ENCODE measurements at regions not wholly inside any gene's neighbourhood (a gene's known extent, or its start where the extent isn't known, plus 50 kb on each side); places are given as distances from the start of the nearest gene placed in this dataset.

DNA sequence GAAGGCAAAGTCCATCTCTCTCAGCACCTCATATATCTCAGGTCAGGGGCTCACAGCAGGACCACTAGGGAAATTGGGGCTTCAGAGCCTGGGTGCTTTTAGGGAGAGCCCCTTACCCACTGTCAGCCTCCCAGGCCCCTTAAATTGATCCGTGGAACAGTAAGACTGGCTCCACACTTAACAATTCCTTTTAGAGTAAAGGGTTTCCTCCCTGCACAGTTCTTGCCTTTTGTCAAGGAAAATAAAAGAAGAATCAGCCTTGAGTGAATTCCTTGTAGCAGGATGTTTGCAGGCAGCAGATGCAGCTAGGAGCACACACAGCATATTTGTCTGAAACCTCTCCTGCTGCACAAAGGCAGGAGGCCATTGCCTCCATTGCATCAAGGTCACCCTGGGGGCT is 184.9 kb downstream of the SEC16B start:
- Histone ChIP-seq H3K36me3 (ENCODE audit: control insufficient read depth in 1 of 2, insufficient read depth in 2 of 2, low read length in 1 of 2) (no peaks in the 10 kb centered on the region), H3K9me3 (ENCODE audit: control insufficient read depth, low read length) (no peaks in the 10 kb centered on the region), H3K27me3 (ENCODE audit: control insufficient read depth in 1 of 2, insufficient read depth in 2 of 2, low read length in 1 of 2) (no peaks in the 10 kb centered on the region), H3K4me3 (ENCODE audit: low read length in 2 of 2) (no peak overlapping the region), H3K27ac (ENCODE audit: low read depth in 1 of 2, low read length in 2 of 2) (no peak overlapping the region), H3K4me1 (ENCODE audit: control insufficient read depth in 1 of 2, insufficient read depth in 2 of 2, low read length in 2 of 2) (no peaks in the 10 kb centered on the region)
- intact Hi-C loops (cut with DNase I) = loop anchor here (5.0 to 10.0 kb wide), 2 partner anchors 890 to 893 kb away; no protein-coding TSS in a partner anchor
- DNase-seq (no peak), ATAC-seq (ENCODE audit: low FRiP score) (no peak)
- WGBS, 2 donors = 57 to 64% methylated on average over 1 of the region's 1 CpG

DNA sequence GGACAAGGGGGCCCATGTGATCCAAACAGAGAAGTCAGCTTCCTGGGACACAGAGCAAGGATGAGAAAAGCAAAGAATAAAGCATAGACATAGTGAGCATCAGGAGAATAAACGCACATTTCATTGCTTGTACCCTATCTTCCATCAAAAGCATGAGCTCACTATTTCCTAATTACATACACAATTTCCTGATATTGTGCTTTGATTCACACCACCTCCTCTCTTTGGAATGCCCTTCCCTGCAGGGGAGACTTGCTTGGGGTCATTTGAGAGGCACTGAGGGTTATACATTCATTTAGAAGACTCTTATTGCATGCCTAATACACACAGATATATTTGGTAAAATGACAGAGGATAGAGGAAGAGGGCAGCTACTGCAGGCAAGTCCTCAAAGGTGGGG is 185.4 kb downstream of the SEC16B start:
- H3K9me3 ChIP-seq (ENCODE audit: control insufficient read depth, low read length) = no peaks in the 10 kb centered on the region
- ATAC-seq (ENCODE audit: low FRiP score) = no peak

DNA sequence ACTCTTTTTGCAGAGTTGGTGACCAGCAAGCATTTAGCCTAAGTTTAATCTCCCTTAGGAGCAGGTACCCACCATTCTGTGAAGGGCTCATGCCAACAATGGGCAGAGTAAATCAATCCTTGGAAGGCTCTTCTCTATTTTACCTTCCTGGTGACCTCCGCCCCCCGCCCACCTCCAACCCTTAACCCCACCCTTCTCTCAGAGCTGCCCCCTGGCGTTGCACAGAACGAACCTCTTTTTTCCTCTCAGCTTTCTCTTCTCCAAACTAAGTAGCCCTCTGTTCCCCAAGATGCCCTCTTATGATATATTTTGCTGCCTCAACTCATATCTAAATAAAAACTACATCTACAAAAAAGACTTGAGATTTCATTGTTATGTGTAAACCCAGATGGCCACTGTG is 186.8 kb downstream of the SEC16B start:
- Histone ChIP-seq H3K27me3 (ENCODE audit: control insufficient read depth in 1 of 2, insufficient read depth in 2 of 2, low read length in 1 of 2) (no peaks in the 10 kb centered on the region), H3K27ac (ENCODE audit: low read depth in 1 of 2, low read length in 2 of 2) (no peak overlapping the region), H3K36me3 (ENCODE audit: control insufficient read depth in 1 of 2, insufficient read depth in 2 of 2, low read length in 1 of 2) (no peaks in the 10 kb centered on the region), H3K4me1 (ENCODE audit: control insufficient read depth in 1 of 2, insufficient read depth in 2 of 2, low read length in 2 of 2) (no peaks in the 10 kb centered on the region), H3K9me3 (ENCODE audit: control insufficient read depth, low read length) (no peaks in the 10 kb centered on the region), H3K4me3 (ENCODE audit: low read length in 2 of 2) (no peak overlapping the region)
- WGBS, 2 donors = 63 to 64% methylated on average over 4 of the region's 4 CpGs
- intact Hi-C loops (cut with DNase I) = loop anchor here (5.0 to 10.0 kb wide), 2 partner anchors 888 to 891 kb away; no protein-coding TSS in a partner anchor
- ATAC-seq (ENCODE audit: low FRiP score) = no peak
- no peak for DNase-seq

More for the DNA sequence above, 185.4 kb downstream of the SEC16B start:
- no peaks in the 10 kb centered on the region for H3K27me3 ChIP-seq (ENCODE audit: control insufficient read depth in 1 of 2, insufficient read depth in 2 of 2, low read length in 1 of 2)
- no peaks in the 10 kb centered on the region for H3K36me3 ChIP-seq (ENCODE audit: control insufficient read depth in 1 of 2, insufficient read depth in 2 of 2, low read length in 1 of 2)
- H3K27ac ChIP-seq (ENCODE audit: low read depth in 1 of 2, low read length in 2 of 2) = no peak overlapping the region
- no peak overlapping the region for H3K4me3 ChIP-seq (ENCODE audit: low read length in 2 of 2)
- no peaks in the 10 kb centered on the region for H3K4me1 ChIP-seq (ENCODE audit: control insufficient read depth in 1 of 2, insufficient read depth in 2 of 2, low read length in 2 of 2)
- intact Hi-C loops (cut with DNase I) = loop anchor here (5.0 to 10.0 kb wide), 2 partner anchors 890 to 892 kb away; no protein-coding TSS in a partner anchor
- WGBS, 2 donors = 89 to 92% methylated on average over 1 of the region's 1 CpG
- no peak for DNase-seq

DNA sequence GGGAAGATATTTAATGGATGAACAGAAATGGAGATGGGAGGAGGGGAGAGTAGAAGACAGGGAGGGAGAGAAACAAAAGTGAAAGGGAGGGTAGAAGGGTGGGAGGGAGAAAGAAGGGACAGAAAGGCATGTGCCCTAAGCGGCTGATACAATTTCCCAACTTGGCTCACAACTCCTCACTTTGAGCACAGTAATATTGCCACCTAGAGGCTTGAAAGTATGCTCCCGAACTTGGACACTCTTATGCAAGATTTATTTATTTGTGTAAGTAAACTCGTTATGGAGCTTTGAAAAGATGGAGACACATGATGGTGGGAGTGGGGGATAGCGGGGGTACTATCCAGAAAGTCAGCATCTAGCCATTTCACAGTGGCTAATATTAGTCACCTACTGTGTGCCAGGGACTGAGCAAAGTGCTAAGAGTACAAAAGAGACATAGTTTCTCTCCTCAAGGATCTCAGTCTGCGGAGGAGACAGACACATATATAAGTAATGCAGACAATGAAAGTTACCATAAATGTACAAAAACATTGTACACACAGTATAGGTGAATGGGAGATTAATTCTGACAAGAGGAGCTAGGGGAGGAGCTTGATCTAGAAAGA is 189.7 kb downstream of the SEC16B start:
- Histone ChIP-seq H3K36me3 (ENCODE audit: control insufficient read depth in 1 of 2, insufficient read depth in 2 of 2, low read length in 1 of 2) (no peaks in the 10 kb centered on the region), H3K9me3 (ENCODE audit: control insufficient read depth, low read length) (no peaks in the 10 kb centered on the region), H3K4me3 (ENCODE audit: low read length in 2 of 2) (no peak overlapping the region), H3K27me3 (ENCODE audit: control insufficient read depth in 1 of 2, insufficient read depth in 2 of 2, low read length in 1 of 2) (no peaks in the 10 kb centered on the region), H3K4me1 (ENCODE audit: control insufficient read depth in 1 of 2, insufficient read depth in 2 of 2, low read length in 2 of 2) (no peaks in the 10 kb centered on the region), H3K27ac (ENCODE audit: low read depth in 1 of 2, low read length in 2 of 2) (no peak overlapping the region)
- DNase-seq = no peak
- ATAC-seq (ENCODE audit: low FRiP score) = no peak
- intact Hi-C loops (cut with DNase I) = loop anchor here (5.0 to 10.0 kb wide), 2 partner anchors 885 to 888 kb away; no protein-coding TSS in a partner anchor
- WGBS, 2 donors = 21 to 23% methylated on average over 5 of the region's 5 CpGs

DNA sequence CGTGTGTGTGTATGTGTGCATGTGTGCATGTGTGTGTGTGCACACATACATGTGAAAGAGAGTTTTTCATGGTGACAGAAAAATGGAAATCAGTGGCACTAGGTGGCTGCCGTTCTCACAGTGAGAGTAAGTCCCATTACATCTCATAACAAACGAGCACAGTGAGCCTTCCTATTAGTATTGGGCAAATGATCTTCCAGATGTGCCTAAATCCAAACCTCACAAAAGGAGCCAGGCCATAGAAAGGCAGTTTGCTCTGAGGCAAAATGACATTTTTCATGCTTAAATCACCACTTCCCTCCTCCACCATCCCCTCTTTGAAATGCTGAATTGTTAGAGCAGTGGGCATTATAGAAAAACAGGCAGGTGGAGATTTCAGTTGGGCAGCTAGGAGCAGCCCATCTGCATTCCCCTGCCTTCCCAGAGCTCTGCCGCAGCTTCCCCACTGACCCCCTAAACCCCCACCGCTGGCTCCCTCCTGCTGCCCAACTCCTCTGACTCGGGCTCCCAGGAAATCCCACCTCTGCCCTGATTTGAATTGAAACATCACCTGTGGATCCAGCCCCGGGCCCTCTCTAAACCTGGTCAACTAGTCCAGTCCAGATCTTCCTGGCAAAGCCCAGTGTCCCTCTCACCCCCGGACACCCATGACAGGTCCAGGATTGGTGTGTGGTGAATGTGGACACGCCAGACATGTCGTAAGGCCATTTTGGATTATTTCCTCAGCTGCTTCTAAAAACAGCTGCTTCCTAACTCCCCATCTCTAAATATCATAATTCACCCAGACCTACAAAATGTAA is 190.5 kb downstream of the SEC16B start:
- DNase-seq (no peak), ATAC-seq (ENCODE audit: low FRiP score) (no peak)
- Histone ChIP-seq H3K4me1 (ENCODE audit: control insufficient read depth in 1 of 2, insufficient read depth in 2 of 2, low read length in 2 of 2) (no peaks in the 10 kb centered on the region), H3K4me3 (ENCODE audit: low read length in 2 of 2) (no peak overlapping the region), H3K36me3 (ENCODE audit: control insufficient read depth in 1 of 2, insufficient read depth in 2 of 2, low read length in 1 of 2) (no peaks in the 10 kb centered on the region), H3K9me3 (ENCODE audit: control insufficient read depth, low read length) (no peaks in the 10 kb centered on the region), H3K27me3 (ENCODE audit: control insufficient read depth in 1 of 2, insufficient read depth in 2 of 2, low read length in 1 of 2) (no peaks in the 10 kb centered on the region), H3K27ac (ENCODE audit: low read depth in 1 of 2, low read length in 2 of 2) (no peak overlapping the region)
- WGBS, 2 donors = 58 to 67% methylated on average over 10 of the region's 10 CpGs
- intact Hi-C loops (cut with DNase I) = no loop called here

DNA sequence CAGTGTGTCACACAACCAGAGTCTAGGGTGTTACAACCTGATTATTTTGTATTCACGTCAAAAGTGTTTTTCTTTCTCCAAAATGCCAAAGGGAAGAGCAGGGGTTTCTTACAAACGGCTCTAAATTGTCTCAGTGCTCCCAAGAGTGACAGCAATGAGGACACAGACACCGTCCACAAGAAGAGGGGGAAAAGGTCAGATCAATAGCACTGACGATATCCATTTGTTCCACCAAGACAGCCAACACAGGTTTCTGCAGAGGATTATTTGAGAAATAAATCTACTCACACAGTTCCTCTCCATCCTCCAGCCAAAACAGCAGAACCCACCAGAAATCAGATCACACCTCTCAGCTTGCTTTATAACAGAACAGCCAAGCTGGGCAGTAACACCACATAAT is 193.9 kb downstream of the SEC16B start:
- H3K9me3 ChIP-seq (ENCODE audit: control insufficient read depth, low read length) = peaks cover 3% of the 10 kb centered on the region
- H3K36me3 ChIP-seq (ENCODE audit: control insufficient read depth in 1 of 2, insufficient read depth in 2 of 2, low read length in 1 of 2) = no peaks in the 10 kb centered on the region
- no peak for DNase-seq
- no peaks in the 10 kb centered on the region for H3K4me1 ChIP-seq (ENCODE audit: control insufficient read depth in 1 of 2, insufficient read depth in 2 of 2, low read length in 2 of 2)
- intact Hi-C loops (cut with DNase I) = no loop called here
- H3K27ac ChIP-seq (ENCODE audit: low read depth in 1 of 2, low read length in 2 of 2) = no peak overlapping the region
- WGBS, 2 donors = 29 to 45% methylated on average over 4 of the region's 4 CpGs
- no peak overlapping the region for H3K4me3 ChIP-seq (ENCODE audit: low read length in 2 of 2)
- ATAC-seq (ENCODE audit: low FRiP score) = no peak
- no peaks in the 10 kb centered on the region for H3K27me3 ChIP-seq (ENCODE audit: control insufficient read depth in 1 of 2, insufficient read depth in 2 of 2, low read length in 1 of 2)

DNA sequence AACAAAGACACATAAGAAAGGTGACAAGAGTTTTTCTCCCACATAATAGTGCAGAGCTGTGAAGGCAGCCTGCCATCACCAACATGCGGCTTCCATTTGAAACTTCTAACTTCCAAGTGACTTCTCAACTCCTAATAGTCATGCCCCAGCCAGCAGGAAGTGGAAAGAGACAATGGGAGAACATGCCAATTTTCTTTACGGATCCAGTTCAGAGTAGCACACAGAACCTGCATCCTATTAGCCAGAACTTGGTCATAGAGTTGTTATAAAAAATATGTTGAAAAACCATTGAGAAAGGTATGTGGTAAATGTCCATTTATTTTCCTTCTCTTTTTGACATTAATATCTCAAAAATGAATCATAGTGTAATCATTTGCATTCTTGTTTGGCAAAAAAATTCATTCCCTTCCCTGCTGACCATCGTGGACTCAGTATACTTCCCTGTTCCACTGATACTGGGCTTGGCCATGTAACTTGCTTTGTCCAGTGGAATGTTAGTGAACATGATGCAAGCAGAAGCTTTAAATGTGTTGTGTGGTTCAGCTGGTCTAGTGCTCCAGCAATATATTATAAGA is 197.4 kb downstream of the SEC16B start:
- Histone ChIP-seq H3K4me3 (ENCODE audit: low read length in 2 of 2) (no peak overlapping the region), H3K9me3 (ENCODE audit: control insufficient read depth, low read length) (peaks cover 5% of the 10 kb centered on the region), H3K27ac (ENCODE audit: low read depth in 1 of 2, low read length in 2 of 2) (no peak overlapping the region), H3K27me3 (ENCODE audit: control insufficient read depth in 1 of 2, insufficient read depth in 2 of 2, low read length in 1 of 2) (no peaks in the 10 kb centered on the region), H3K36me3 (ENCODE audit: control insufficient read depth in 1 of 2, insufficient read depth in 2 of 2, low read length in 1 of 2) (no peaks in the 10 kb centered on the region), H3K4me1 (ENCODE audit: control insufficient read depth in 1 of 2, insufficient read depth in 2 of 2, low read length in 2 of 2) (no peaks in the 10 kb centered on the region)
- intact Hi-C loops (cut with DNase I) = no loop called here
- WGBS, 2 donors = 60 to 62% methylated on average over 3 of the region's 3 CpGs
- DNase-seq (no peak), ATAC-seq (ENCODE audit: low FRiP score) (no peak)

DNA sequence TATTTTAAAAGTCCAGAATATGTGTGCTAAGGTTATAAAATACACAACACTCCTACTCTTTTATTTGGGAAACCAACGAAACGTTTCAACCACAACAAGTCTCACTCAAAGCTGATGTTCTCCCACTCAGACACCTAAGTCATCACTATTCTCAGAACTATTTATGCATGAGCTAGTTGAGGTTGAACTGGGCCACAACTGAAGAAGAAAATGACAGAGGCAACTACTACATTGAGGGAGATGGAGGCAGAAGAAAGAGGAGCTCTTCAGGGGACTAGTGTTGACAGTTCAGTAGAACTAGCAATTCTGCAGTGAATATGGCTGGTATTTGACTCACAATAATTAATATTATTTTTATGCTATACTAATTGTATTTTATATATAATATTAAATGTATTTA is 198.2 kb downstream of the SEC16B start:
- Histone ChIP-seq H3K27me3 (ENCODE audit: control insufficient read depth in 1 of 2, insufficient read depth in 2 of 2, low read length in 1 of 2) (no peaks in the 10 kb centered on the region), H3K27ac (ENCODE audit: low read depth in 1 of 2, low read length in 2 of 2) (no peak overlapping the region), H3K4me1 (ENCODE audit: control insufficient read depth in 1 of 2, insufficient read depth in 2 of 2, low read length in 2 of 2) (no peaks in the 10 kb centered on the region), H3K9me3 (ENCODE audit: control insufficient read depth, low read length) (peaks cover 5% of the 10 kb centered on the region), H3K36me3 (ENCODE audit: control insufficient read depth in 1 of 2, insufficient read depth in 2 of 2, low read length in 1 of 2) (no peaks in the 10 kb centered on the region), H3K4me3 (ENCODE audit: low read length in 2 of 2) (no peak overlapping the region)
- DNase-seq (no peak), ATAC-seq (ENCODE audit: low FRiP score) (no peak)
- intact Hi-C loops (cut with DNase I) = no loop called here
- WGBS, 2 donors = 63 to 74% methylated on average over 2 of the region's 2 CpGs
